Muscle of leg (tissue), 3 donors: ENCODE measurements at regions not wholly inside any gene's neighbourhood (a gene's known extent, or its start where the extent isn't known, plus 50 kb on each side); places are given as distances from the start of the nearest gene placed in this dataset.
"Not testable (repeated sequence)": the region's sequence is repeated elsewhere in the genome, so short reads cannot be mapped to it uniquely, and the experiment has no call there.

ENCODE experiments used
- DNase-seq: peaks from one replicate; pipeline ENCODE4 v3.0.0; 2013
- H3K27ac ChIP-seq: one replicate; pipeline ENCODE4 v1.5.1; 2013; ENCODE audit warnings: mild to moderate bottlenecking, low read length, control low read depth
- H3K27me3 ChIP-seq: one replicate; pipeline ENCODE4 v1.6.1; 2013; ENCODE audit warnings: low read length; ENCODE audit not compliant: control insufficient read depth, insufficient read depth
- H3K36me3 ChIP-seq: one replicate; pipeline ENCODE4 v1.6.1; 2013; ENCODE audit warnings: low read length; ENCODE audit not compliant: control insufficient read depth, insufficient read depth
- H3K4me1 ChIP-seq: one replicate; pipeline ENCODE4 v1.6.1; 2013; ENCODE audit warnings: low read length; ENCODE audit not compliant: control insufficient read depth, insufficient read depth
- H3K4me3 ChIP-seq: one replicate; pipeline ENCODE4 v1.5.1; 2013; ENCODE audit warnings: low read length, control low read depth
- H3K9me3 ChIP-seq: replicated peaks from 2 replicates; pipeline ENCODE4 v1.6.1; 2013; ENCODE audit warnings: low read depth, low read length; ENCODE audit not compliant: control insufficient read depth
- WGBS: methylation state at CpG from one replicate; pipeline ENCODE4 v1.1.5; 2013; ENCODE audit warnings: missing lambda C conversion rate; ENCODE audit not compliant: insufficient coverage; 5-methylcytosine and 5-hydroxymethylcytosine counted together

DNA sequence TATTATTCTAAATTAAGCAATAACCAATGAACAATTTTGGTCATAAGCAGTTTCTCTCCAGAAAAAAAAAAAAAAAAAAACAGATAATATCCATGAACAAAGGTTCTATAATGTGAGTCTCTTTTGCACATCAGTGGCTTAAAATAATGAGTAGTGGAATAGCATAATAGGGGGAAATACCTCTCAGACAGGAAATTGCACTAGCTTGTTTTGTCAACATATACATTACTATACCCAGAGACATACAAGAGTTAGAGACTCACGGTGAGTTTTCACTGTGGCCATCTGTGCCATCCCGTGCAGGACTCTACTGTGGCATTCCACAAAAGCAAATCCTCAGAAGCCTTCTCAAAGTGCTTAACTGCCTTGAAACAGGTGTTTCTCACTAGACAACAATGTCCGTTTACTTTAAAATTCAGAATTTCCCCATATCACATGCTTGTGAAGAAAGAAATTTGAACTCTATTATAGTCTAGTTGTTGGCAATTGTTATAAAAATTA lies 697.9 kb downstream of the USP25 start:
- Histone ChIP-seq H3K36me3 (no peaks in the 10 kb centered on the region), H3K27me3 (no peaks in the 10 kb centered on the region), H3K27ac (no peak overlapping the region), H3K4me3 (no peak overlapping the region), H3K9me3 (no peaks in the 10 kb centered on the region), H3K4me1 (no peaks in the 10 kb centered on the region)
- 89% methylated on average over 2 of the region's 3 CpGs for WGBS
- DNase-seq, result no peak

DNA sequence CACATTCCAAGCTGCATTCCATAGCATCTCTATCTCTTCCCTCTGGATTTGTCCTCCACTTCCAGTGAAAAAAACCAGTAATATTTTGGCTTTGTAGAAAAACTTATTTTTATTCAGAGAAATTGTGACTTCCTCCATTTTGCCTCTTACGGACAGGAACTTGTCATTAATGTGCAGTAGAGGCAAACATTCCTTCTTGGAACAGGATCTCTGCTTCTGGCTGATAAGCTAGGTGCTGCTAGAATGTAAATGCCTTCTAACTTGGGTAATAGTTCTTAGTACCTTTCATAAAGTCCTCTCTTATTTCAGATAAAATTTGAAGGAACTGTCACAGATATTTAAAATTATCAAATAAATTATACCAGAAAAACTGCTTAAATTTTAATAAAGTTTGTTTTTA lies 707.8 kb downstream of the USP25 start:
- DNase-seq, result no peak
- Histone ChIP-seq H3K27ac (no peak overlapping the region), H3K4me3 (no peak overlapping the region), H3K36me3 (no peaks in the 10 kb centered on the region), H3K4me1 (no peaks in the 10 kb centered on the region), H3K27me3 (no peaks in the 10 kb centered on the region), H3K9me3 (no peaks in the 10 kb centered on the region)
- WGBS, result no CpG with 5 or more reads among the region's 1 CpG

DNA sequence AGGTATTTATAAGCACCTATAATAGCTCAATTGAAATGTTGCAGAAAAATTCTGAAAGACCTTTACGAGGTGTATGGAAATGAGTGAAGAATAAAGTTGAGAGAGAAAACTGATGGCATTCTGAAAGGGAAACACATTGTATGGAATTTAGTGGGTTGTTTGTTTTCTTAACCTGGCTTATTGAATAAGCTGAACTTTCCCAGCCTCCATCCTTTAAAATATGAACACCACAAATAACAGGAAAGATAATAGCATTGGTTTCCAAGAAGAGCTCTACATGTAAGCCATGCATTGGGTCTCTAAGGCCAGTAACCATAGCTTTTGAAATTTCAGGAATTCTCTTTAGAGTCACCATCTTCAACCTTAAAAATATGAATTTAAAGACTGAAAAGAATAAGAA lies 709.0 kb downstream of the USP25 start:
- no peak for DNase-seq
- Histone ChIP-seq H3K27me3 (no peaks in the 10 kb centered on the region), H3K9me3 (no peaks in the 10 kb centered on the region), H3K36me3 (no peaks in the 10 kb centered on the region), H3K4me1 (no peaks in the 10 kb centered on the region), H3K27ac (no peak overlapping the region), H3K4me3 (no peak overlapping the region)
- WGBS, result no CpG with 5 or more reads among the region's 1 CpG

DNA sequence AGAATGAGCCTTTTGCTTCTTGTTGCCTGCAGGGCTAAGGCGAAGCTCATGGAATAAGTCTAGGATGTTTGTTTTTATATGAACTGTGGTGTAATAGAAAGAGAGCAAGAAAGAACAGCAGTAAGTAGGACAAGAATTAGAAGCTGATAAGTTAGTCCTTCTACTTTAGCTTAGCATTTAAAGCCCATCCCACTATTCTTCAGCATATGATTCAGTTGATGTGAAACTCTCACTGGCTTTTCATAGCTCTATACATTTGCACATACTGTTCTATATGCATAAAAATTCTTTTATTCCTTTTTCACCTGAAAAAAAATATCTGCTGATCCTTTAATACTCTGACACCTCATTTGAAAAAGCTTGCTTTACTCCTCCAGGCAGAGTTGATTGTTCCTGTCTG lies 712.0 kb downstream of the USP25 start:
- Histone ChIP-seq H3K36me3 (no peaks in the 10 kb centered on the region), H3K4me3 (no peak overlapping the region), H3K9me3 (no peaks in the 10 kb centered on the region), H3K4me1 (no peaks in the 10 kb centered on the region), H3K27ac (no peak overlapping the region), H3K27me3 (no peaks in the 10 kb centered on the region)
- DNase-seq, result no peak
- WGBS, result 100% methylated on average over 1 of the region's 1 CpG

DNA sequence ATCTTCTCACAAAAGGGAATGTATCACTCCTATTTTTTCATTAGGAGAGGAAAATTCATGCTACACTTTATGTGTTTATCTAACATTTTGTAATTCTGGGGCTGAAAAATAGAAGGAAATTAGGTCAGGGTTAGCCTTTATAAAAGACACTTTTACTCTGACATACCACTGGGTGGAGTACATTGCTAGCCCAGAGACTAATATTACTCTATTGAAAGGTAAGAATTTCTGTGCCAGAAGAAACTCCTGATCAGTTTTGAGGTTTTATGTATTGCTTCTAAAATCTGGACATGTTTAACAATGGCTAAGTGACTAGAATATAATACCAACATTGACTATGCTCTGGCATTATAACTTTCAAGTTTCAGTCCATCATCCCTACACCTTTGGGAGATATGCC lies 724.6 kb downstream of the USP25 start:
- Histone ChIP-seq H3K27me3 (no peaks in the 10 kb centered on the region), H3K9me3 (no peaks in the 10 kb centered on the region), H3K36me3 (no peaks in the 10 kb centered on the region), H3K27ac (no peak overlapping the region), H3K4me1 (peaks cover 8% of the 10 kb centered on the region), H3K4me3 (no peak overlapping the region)
- peak; percentile 30 for DNase-seq

DNA sequence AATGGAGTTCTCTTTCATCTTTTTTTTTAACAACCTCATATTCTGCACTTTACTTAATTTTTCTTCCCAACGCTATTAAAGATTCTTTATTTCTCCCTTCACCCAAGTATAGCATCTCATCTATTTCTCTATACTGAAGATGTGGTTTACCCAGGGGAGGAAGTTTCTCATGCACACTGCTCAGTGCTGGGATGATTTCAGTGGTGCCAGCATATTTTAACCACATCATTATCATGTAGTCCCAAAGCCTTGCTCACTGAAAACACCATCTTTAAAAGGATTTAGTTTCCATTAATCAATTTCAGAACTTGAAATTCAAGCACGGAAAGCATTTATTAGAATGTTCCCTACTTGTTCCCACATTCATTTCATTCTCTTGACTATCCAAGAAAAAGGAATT lies 725.7 kb downstream of the USP25 start:
- WGBS, result no CpG with 5 or more reads among the region's 2 CpGs
- no peak for DNase-seq
- Histone ChIP-seq H3K27me3 (no peaks in the 10 kb centered on the region), H3K4me3 (no peak overlapping the region), H3K4me1 (peaks cover 8% of the 10 kb centered on the region), H3K9me3 (no peaks in the 10 kb centered on the region), H3K36me3 (no peaks in the 10 kb centered on the region), H3K27ac (peak overlapping the region; percentile 54)

DNA sequence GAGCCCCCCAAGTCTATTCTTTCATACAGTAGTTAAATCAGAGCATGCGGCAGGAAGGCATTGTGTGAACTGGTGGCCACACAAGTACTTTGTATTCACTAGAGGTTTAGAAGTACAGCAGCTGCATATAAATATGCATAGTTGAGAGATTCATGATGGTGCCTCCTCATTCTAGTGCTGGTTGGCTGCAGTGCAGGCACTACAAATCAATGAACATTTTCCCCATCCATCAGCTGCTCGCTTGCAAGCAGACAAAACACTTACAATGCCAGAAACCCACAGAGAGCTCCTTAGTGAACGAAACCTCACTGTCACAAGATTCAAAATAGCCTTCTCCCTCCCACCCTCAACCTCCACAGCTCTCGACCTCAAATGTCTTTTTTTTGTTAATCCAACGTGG lies 726.2 kb downstream of the USP25 start:
- 17% methylated on average over 2 of the region's 5 CpGs for WGBS
- peak; percentile 74 for DNase-seq
- peak overlapping the region; percentile 54 for H3K27ac ChIP-seq
- H3K27me3 ChIP-seq, result no peaks in the 10 kb centered on the region
- H3K36me3 ChIP-seq, result no peaks in the 10 kb centered on the region
- no peaks in the 10 kb centered on the region for H3K9me3 ChIP-seq
- no peak overlapping the region for H3K4me3 ChIP-seq
- H3K4me1 ChIP-seq, result peaks cover 8% of the 10 kb centered on the region

DNA sequence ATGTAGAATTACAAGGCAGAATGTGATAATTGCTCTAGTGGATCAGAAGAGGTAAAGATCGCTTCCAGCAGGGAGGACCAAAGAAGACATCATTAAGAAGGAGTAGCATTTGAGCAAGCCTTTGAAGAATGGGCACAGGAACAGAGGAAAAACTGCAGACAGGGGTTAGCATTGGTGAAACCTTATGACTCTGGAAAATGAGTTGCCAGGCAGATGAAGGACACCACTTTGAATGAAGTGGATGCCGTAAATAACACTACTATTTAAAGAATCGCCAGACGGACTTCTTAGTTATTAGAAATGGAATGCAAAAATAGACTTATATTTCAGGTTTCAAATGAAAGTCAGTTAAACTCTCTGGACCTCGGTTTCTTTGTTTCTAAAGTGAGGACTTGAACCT lies 727.7 kb downstream of the USP25 start:
- Histone ChIP-seq H3K36me3 (no peaks in the 10 kb centered on the region), H3K9me3 (no peaks in the 10 kb centered on the region), H3K4me3 (no peak overlapping the region), H3K27me3 (no peaks in the 10 kb centered on the region), H3K27ac (no peak overlapping the region), H3K4me1 (peaks cover 8% of the 10 kb centered on the region)
- no peak for DNase-seq
- WGBS, result 92% methylated on average over 1 of the region's 5 CpGs

DNA sequence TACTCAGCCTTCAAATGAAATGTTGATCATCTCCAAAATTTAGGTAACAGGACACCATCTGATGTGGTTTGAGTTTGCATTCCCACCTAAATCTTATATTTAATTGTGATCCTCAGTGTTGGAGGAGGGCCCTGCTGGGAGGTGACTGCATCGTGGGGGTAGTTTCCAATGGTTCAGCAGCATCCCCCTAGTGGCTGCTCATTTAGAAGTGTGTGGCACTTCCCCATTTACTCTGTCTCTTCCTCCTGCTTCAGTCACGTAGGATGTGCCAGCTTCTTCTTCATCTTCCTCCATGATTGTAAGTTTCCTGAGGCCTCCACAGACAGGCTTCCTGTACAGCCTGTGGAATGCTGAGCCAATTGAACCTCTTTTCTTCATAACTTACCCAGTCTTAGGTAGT lies 731.2 kb downstream of the USP25 start:
- Histone ChIP-seq H3K9me3 (peaks cover 2% of the 10 kb centered on the region), H3K27me3 (no peaks in the 10 kb centered on the region), H3K27ac (no peak overlapping the region), H3K36me3 (no peaks in the 10 kb centered on the region), H3K4me3 (no peak overlapping the region), H3K4me1 (peaks cover 4% of the 10 kb centered on the region)
- no peak for DNase-seq
- WGBS, result 80% methylated on average over 1 of the region's 2 CpGs

DNA sequence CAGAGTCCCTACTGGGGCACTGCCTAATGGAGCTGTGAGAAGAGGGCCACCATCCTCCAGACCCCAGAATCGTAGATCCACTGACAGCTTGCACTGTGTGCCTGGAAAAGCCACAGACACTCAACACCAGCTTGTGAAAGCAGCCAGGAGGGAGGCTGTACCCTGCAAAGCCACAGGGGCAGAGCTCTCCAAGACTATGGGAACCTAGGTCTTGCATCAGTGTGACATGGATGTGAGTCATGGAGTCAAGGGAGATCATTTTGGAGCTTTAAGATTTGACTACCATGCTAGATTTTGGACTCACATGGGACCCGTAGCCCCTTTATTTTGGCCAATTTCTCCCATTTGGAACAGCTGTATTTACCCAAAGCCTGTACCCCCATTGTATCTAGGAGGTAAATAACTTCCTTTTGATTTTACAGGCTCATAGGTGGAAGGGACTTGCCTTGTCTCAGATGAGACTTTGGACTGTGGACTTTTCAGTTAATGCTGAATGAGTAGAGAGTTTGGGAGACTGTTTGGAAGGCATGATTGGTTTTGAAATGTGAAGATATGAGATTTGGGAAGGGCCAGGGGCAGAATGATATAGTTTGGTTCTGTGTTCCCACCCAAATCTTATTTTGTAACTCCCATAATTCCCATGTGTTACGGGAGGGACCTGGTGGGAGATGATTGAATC lies 734.6 kb downstream of the USP25 start:
- not testable (repeated sequence) for H3K4me3 ChIP-seq, H3K9me3 ChIP-seq, DNase-seq, H3K36me3 ChIP-seq, H3K27me3 ChIP-seq, H3K27ac ChIP-seq, H3K4me1 ChIP-seq
- WGBS, result no CpG with 5 or more reads among the region's 3 CpGs

DNA sequence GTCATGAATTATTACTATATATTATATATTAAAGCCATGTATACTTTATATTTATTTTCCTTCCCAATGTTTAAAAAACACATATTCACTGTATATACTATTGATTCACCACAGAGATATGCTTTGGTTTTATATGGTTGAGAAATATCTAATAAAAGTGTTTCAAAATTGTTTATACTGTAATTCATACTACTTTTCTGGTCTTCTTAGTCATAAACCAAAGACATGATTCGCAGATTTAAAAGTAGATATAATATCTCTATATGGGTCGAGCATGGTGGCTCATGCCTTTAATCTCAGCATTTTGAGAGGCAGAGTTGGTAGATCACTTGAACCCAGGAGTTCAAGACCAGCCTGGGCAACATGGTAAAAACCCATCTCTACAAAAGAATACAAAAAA lies 738.4 kb downstream of the USP25 start:
- Histone ChIP-seq H3K4me3 (no peak overlapping the region), H3K36me3 (no peaks in the 10 kb centered on the region), H3K4me1 (no peaks in the 10 kb centered on the region), H3K27me3 (no peaks in the 10 kb centered on the region), H3K27ac (no peak overlapping the region), H3K9me3 (peaks cover 2% of the 10 kb centered on the region)
- WGBS, result no CpG with 5 or more reads among the region's 2 CpGs
- DNase-seq, result no peak
